ENCODE measurements at regions not wholly inside any gene's neighbourhood (a gene's known extent, or its start where the extent isn't known, plus 50 kb on each side); places are given as distances from the start of the nearest gene placed in this dataset.

DNA sequence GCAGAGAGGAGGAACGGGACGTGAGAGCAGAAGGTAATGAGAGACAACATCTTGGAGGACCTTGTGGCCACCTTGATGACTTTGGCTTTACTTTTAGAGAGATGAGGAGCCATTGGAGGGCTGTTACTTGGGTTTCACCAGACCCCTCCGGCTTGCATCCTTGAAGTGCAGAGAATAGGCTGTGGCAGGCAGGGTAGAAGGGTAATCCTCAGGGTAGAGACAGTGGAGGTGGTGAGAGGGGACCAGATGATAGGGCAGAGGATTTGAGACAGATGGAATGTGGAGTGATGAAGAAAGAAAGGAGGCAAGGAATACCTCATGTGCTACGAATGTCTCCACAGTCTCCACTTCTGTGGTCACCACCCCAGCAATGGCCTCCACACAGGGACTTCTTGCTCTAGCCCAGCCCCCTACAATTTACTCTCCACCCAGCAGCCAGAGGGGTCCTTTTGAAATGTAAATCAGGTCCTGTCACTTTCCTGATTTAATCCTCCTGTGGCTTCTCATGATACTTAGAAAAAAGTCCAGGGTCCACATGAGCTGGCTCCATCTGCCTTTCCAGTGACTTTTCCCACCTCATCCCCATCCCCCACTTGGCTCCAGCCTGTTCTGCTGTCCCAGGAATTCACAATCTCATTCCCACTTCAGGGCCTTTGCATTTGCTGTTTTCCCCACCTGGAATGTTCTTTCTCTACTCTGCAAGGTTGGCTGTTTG, 115.0 kb downstream of the PJA1 start:
- peaks cover 37% of the 10 kb centered on the region for H3K27me3 ChIP-seq (ENCODE audit: control insufficient read depth, insufficient read depth, low read length)
- no peaks in the 10 kb centered on the region for H3K36me3 ChIP-seq (ENCODE audit: control insufficient read depth, insufficient read depth, low read length)
- no peak overlapping the region for H4K8ac ChIP-seq (ENCODE audit: low read depth in 2 of 2, low read length in 2 of 2)
- no peaks in the 10 kb centered on the region for H3K9me1 ChIP-seq (ENCODE audit: insufficient read depth, low read length)
- H3K4me3 ChIP-seq (ENCODE audit: insufficient read depth, low read depth, low read length), result no peak overlapping the region
- H3K27ac ChIP-seq (ENCODE audit: insufficient read depth, low read length), result no peak overlapping the region
- TF ChIP-seq MAZ (IDR thresholded peaks at IDR 0.05; ENCODE audit: borderline replicate concordance, low read depth, low read length), result no peak
- TF ChIP-seq CEBPB (IDR thresholded peaks at IDR 0.05; ENCODE audit: low read depth, low read length), result no peak
- TF ChIP-seq, protein P1, sequence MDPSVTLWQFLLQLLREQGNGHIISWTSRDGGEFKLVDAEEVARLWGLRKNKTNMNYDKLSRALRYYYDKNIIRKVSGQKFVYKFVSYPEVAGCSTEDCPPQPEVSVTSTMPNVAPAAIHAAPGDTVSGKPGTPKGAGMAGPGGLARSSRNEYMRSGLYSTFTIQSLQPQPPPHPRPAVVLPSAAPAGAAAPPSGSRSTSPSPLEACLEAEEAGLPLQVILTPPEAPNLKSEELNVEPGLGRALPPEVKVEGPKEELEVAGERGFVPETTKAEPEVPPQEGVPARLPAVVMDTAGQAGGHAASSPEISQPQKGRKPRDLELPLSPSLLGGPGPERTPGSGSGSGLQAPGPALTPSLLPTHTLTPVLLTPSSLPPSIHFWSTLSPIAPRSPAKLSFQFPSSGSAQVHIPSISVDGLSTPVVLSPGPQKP (IDR thresholded peaks at IDR 0.05; ENCODE audit: borderline replicate concordance, low read depth, low read length), result no peak
- no peak for TF ChIP-seq MXI1 (IDR thresholded peaks at IDR 0.05; ENCODE audit: borderline replicate concordance, low read depth, low read length)
- TF ChIP-seq NFE2L2 (IDR thresholded peaks at IDR 0.05; ENCODE audit: low read depth, low read length), result no peak
- no peak for TF ChIP-seq CHD1 (IDR thresholded peaks at IDR 0.05; ENCODE audit: low read depth, low read length)
- no peak overlapping the region for H3K23ac ChIP-seq (ENCODE audit: low read depth, low read length)
- WGBS, 2 experiments (ENCODE audit: extremely low coverage in 2 of 2, insufficient read length in 1 of 2), result 44% methylated on average over 1 of the region's 4 CpGs; no CpG with 5 or more reads in 1 of the 2 experiments
- ATAC-seq (ENCODE audit: low read depth) (no peak), DNase-seq (no peak)
- BruUV-seq (replicated peaks), result no TSS peak
- H2AFZ ChIP-seq (replicated peaks; ENCODE audit: low read length, poor library complexity), result no peak overlapping the region
- no peak overlapping the region for H3K14ac ChIP-seq (replicated peaks; ENCODE audit: low read depth, low read length)
- H4K20me1 ChIP-seq (ENCODE audit: insufficient read depth, low read length), result no peaks in the 10 kb centered on the region
- no peak overlapping the region for H3K4me2 ChIP-seq (ENCODE audit: low read depth, low read length)
- H3K56ac ChIP-seq (ENCODE audit: extremely low read depth, insufficient read depth, low read length), result no peak overlapping the region
- POLR2A ChIA-PET (ENCODE audit: unreplicated experiment), result no interaction called here
- H3K4ac ChIP-seq (ENCODE audit: low read depth, low read length), result no peak overlapping the region
- H2AK9ac ChIP-seq (replicated peaks; ENCODE audit: low read depth, low read length, poor library complexity), result no peak overlapping the region
- no peaks in the 10 kb centered on the region for H3K79me1 ChIP-seq (ENCODE audit: low read depth in 1 of 2, low read length in 2 of 2)
- peaks cover 3% of the 10 kb centered on the region; the same call in 1 of the 2 replicates for H3K9me3 ChIP-seq (ENCODE audit: control insufficient read depth, insufficient read depth, low read length)
- H2BK15ac ChIP-seq (ENCODE audit: low read depth, low read length), result no peak overlapping the region
- CTCF ChIA-PET, result no interaction called here
- dilution Hi-C loops (cut with HindIII; ENCODE audit: low sequenced_read_pairs, unreplicated experiment), result no loop called here
- in situ Hi-C loops (cut with MboI; ENCODE audit: low sequenced_read_pairs), result no loop called here
- H2BK20ac ChIP-seq (ENCODE audit: low read depth, low read length), result no peak overlapping the region
- H3K4me1 ChIP-seq (ENCODE audit: control insufficient read depth, insufficient read depth, low read length), result no peaks in the 10 kb centered on the region
- H4K5ac ChIP-seq (ENCODE audit: low read depth, low read length), result no peak overlapping the region
- intact Hi-C loops (cut with micrococcal nuclease), result no loop called here
- no peak overlapping the region for H4K91ac ChIP-seq (ENCODE audit: insufficient read depth, low read depth, low read length)
- no peak overlapping the region for H3K18ac ChIP-seq (ENCODE audit: low read depth, low read length)
- H2BK120ac ChIP-seq (ENCODE audit: low read depth, low read length), result no peak overlapping the region
- H3K9ac ChIP-seq (ENCODE audit: low read depth, low read length), result no peak overlapping the region
- H2AK5ac ChIP-seq (ENCODE audit: low read depth, low read length), result no peak overlapping the region
- H2BK5ac ChIP-seq (ENCODE audit: low read depth, low read length, poor library complexity, severe bottlenecking), result no peak overlapping the region

Data from IMR-90 (cell line).